Kidney (tissue), 13 donors: ENCODE measurements at regions not wholly inside any gene's neighbourhood (a gene's known extent, or its start where the extent isn't known, plus 50 kb on each side); places are given as distances from the start of the nearest gene placed in this dataset.

Source experiments
- DNase-seq, 5 donors: peaks; one replicate each; pipeline ENCODE4 v3.0.0-alpha.2; 2013 to 2020
- FAIRE-seq: peaks from 2 replicates; lab custom pipeline; 2012; peaks lifted over from hg19 to GRCh38; lab: Jason Lieb, UNC
- H3K27ac ChIP-seq, 2 donors: one replicate each; pipeline ENCODE4 v1.7.0; 2013; ENCODE audit warnings: low read depth in 2 of 2, low read length in 2 of 2, inconsistent platforms in 1 of 2
- H3K27me3 ChIP-seq: one replicate; pipeline ENCODE4 v1.7.1; 2013; ENCODE audit warnings: low read length, inconsistent platforms; ENCODE audit not compliant: control insufficient read depth, insufficient read depth
- H3K36me3 ChIP-seq, 3 donors: one replicate each; pipeline versions ENCODE4 v1.7.0 to v1.7.1; 2013; ENCODE audit warnings: low read length in 3 of 3, control low read depth in 1 of 3, inconsistent platforms in 1 of 3; ENCODE audit not compliant: insufficient read depth in 3 of 3, control insufficient read depth in 2 of 3
- H3K4me1 ChIP-seq, 3 donors: one replicate each; pipeline versions ENCODE4 v1.7.0 to v1.7.1; 2013; ENCODE audit warnings: low read length in 3 of 3, inconsistent platforms in 1 of 3, low read depth in 1 of 3; ENCODE audit not compliant: control insufficient read depth in 2 of 3, insufficient read depth in 2 of 3
- H3K4me3 ChIP-seq, 3 donors: one replicate each; pipeline versions ENCODE4 v1.7.0 to v1.8.1; 2013; ENCODE audit warnings: low read length in 3 of 3, control low read depth in 1 of 3, inconsistent platforms in 1 of 3
- H3K9ac ChIP-seq, 3 donors: one replicate each; pipeline versions ENCODE4 v1.7.0 to v1.7.1; 2013; ENCODE audit warnings: low read length in 3 of 3, control low read depth in 1 of 3, inconsistent platforms in 1 of 3
- H3K9me3 ChIP-seq, 3 donors: one replicate each; pipeline versions ENCODE4 v1.7.0 to v1.7.1; 2013; ENCODE audit warnings: low read length in 3 of 3, control low read depth in 1 of 3, inconsistent platforms in 1 of 3; ENCODE audit not compliant: control insufficient read depth in 2 of 3, insufficient read depth in 1 of 3
- CTCF ChIP-seq: IDR thresholded peaks from 3 replicates; pipeline ENCODE4 v1.5.1; 2012; ENCODE audit warnings: mild to moderate bottlenecking, moderate library complexity, borderline replicate concordance; ENCODE audit not compliant: insufficient read depth; ENCODE audit errors: extremely low read depth
- intact Hi-C: fragments of 100-400 bp; cut with DNase I; formaldehyde crosslinking; loops from one replicate; pipeline ENCODE4 v1.11.1; 2022
- donor health status: control.
- donor health status: control.
- donor health status: control.
- donor health status: control.
- donor health status: control.
- donor health status: DM: yes; HTN: yes; CAD: no.
- donor health status: Normal renal cell carcinoma (clear cell type).

GRCh38 chr3:135740751-135741150 is 224.8 kb upstream of the PPP2R3A start:
- FAIRE-seq (no peak), DNase-seq (no peak)
- no peaks in the 10 kb centered on the region for H3K4me1 ChIP-seq
- H3K9ac ChIP-seq, result no peak overlapping the region
- no peaks in the 10 kb centered on the region for H3K27me3 ChIP-seq
- TF ChIP-seq CTCF, result no peak
- no peak overlapping the region for H3K27ac ChIP-seq
- intact Hi-C loops, result no loop called here
- H3K9me3 ChIP-seq, result peaks cover 0 to 5% (median 5%) of the 10 kb centered on the region in 3 donors
- H3K36me3 ChIP-seq, result no peaks in the 10 kb centered on the region
- no peak overlapping the region for H3K4me3 ChIP-seq

GRCh38 chr3:135751991-135752390 is 213.5 kb upstream of the PPP2R3A start:
- no peaks in the 10 kb centered on the region for H3K9me3 ChIP-seq
- H3K9ac ChIP-seq, result no peak overlapping the region
- no peaks in the 10 kb centered on the region for H3K27me3 ChIP-seq
- DNase-seq (no peak), FAIRE-seq (no peak)
- no peak overlapping the region for H3K4me3 ChIP-seq
- no peak overlapping the region for H3K27ac ChIP-seq
- no peaks in the 10 kb centered on the region for H3K4me1 ChIP-seq
- TF ChIP-seq CTCF, result no peak
- no peaks in the 10 kb centered on the region for H3K36me3 ChIP-seq
- intact Hi-C loops, result no loop called here

DNA sequence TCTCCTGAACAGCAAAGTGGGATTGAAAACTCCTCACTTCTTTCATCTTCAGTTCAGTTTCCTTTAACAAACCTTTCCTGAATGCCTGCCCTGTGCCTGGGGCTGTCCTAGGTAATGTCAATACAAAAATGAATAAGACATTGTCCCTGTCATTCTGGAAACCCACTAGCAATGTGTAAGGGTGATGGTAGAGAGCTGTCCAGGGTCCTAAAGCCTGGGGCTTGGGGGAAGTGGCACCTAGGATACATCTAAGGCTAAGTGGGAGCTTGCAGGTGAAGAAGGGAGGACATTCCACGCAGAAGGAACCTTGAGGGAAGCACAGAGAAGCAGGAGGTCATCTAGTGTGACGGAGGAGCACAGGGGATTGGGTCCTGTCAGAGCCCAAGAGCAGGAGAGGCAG is 212.7 kb upstream of the PPP2R3A start:
- intact Hi-C loops, result no loop called here
- H3K27me3 ChIP-seq, result no peaks in the 10 kb centered on the region
- peak in 3 of 5 donors; percentile 44 to 71 (median 50) for DNase-seq
- no peak for TF ChIP-seq CTCF
- no peaks in the 10 kb centered on the region for H3K4me1 ChIP-seq
- H3K36me3 ChIP-seq, result no peaks in the 10 kb centered on the region
- no peaks in the 10 kb centered on the region for H3K9me3 ChIP-seq
- H3K4me3 ChIP-seq, result no peak overlapping the region
- H3K27ac ChIP-seq, result no peak overlapping the region
- no peak overlapping the region for H3K9ac ChIP-seq
- no peak for FAIRE-seq

DNA sequence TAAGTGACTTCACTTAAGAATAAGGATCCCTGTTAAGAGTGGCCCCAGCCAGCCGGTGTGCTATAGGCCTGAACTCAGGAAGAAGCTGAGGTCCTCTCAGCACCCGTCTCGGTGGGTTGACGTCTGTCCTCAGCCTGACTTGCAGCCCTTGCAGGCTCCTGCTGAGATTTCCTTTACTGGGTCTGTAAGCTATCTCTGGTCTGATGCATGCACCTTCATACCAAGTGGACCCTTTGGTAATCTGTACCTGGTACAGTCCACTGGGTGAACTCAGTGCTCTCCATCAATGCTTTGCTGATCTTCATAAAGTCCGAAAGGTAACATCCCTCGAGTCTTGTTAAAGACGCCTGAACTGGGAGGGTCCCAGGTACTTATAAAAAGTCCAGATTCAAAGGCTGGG is 212.0 kb upstream of the PPP2R3A start:
- H3K4me1 ChIP-seq, result no peaks in the 10 kb centered on the region
- no peaks in the 10 kb centered on the region for H3K27me3 ChIP-seq
- no peak for DNase-seq
- no peak overlapping the region for H3K27ac ChIP-seq
- no peak overlapping the region for H3K9ac ChIP-seq
- FAIRE-seq, result no peak
- no peak overlapping the region for H3K4me3 ChIP-seq
- no peaks in the 10 kb centered on the region for H3K9me3 ChIP-seq
- TF ChIP-seq CTCF, result no peak
- no peaks in the 10 kb centered on the region for H3K36me3 ChIP-seq
- intact Hi-C loops, result no loop called here
